Astrocyte of the hippocampus (primary cell): ENCODE measurements at regions not wholly inside any gene's neighbourhood (a gene's known extent, or its start where the extent isn't known, plus 50 kb on each side); places are given as distances from the start of the nearest gene placed in this dataset.
A peak's percentile ranks its signal among the peaks of the same experiment; 100 is the strongest.

Experiments
- DNase-seq: peaks from one replicate; pipeline ENCODE4 v3.0.0; 2011; ENCODE audit warnings: low read depth, low spot score

GRCh38 chr12:89862511-89863445 is 154.1 kb upstream of the ATP2B1 start:
- no peak for DNase-seq

DNA sequence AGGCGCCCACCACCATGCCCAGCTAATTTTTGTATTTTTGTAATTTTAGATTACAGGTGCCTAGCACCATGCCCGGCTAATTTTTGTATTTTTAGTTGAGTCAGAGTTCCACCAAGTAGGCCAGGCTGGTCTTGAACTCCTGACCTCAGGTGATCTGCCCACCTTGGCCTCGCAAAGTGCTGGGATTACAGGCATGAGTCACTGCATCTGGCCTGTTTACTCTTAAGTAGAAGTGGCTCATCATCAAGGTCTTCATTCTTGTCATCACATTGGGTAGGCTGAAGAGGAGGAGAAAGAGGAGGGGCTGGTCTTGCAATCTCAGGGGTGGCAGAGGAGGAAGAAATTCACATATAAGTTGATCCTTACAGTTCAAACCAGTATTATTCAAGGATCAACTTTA is 152.4 kb upstream of the ATP2B1 start:
- no peak for DNase-seq

- no peak for DNase-seq
Observed at GRCh38 chr12:89859508-89860220, 151.0 kb upstream of the ATP2B1 start.

DNA sequence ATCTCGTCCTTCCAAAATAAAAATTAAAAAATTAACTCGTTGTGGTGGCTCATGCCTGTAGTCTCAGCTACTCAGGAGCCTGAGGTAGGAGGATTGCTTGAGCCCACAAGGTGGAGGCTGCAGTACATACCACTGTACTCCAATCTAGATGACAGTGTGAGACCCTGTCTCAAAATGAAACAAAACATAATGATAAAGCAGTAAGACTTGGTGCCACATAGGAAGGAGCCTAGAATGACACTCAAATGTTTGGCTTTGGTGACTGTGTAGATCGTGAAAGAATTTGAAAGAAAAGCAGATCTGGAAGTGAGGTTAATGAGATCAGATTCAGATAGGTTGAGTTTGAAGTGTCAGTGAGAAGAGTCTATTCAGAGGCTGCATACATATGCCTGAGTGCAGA is 150.1 kb upstream of the ATP2B1 start:
- no peak for DNase-seq

- no peak for DNase-seq
Observed at GRCh38 chr12:89857652-89858274, 149.1 kb upstream of the ATP2B1 start.

- peak; percentile 75 for DNase-seq
Observed at GRCh38 chr12:89856431-89856830, 147.8 kb upstream of the ATP2B1 start.

DNA sequence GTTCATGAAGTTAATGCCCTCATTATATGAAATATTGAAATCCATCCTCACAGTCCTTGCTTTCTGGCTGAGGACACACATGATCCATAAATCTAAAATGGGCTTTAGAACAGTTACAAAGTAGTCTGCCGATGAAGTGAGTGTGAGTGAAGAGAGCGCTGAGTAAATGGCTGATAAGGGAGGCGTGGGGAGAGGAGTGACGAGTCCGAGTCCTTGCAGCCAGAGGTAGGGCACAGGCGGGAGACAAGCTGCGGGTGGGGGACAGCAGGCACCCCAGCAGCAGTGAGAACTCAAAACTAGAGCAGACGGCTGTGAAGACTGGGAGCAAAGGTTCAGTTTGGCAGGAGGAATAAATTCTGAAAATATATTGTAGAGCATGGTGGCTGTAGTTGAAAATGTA is 140.1 kb upstream of the ATP2B1 start:
- no peak for DNase-seq

DNA sequence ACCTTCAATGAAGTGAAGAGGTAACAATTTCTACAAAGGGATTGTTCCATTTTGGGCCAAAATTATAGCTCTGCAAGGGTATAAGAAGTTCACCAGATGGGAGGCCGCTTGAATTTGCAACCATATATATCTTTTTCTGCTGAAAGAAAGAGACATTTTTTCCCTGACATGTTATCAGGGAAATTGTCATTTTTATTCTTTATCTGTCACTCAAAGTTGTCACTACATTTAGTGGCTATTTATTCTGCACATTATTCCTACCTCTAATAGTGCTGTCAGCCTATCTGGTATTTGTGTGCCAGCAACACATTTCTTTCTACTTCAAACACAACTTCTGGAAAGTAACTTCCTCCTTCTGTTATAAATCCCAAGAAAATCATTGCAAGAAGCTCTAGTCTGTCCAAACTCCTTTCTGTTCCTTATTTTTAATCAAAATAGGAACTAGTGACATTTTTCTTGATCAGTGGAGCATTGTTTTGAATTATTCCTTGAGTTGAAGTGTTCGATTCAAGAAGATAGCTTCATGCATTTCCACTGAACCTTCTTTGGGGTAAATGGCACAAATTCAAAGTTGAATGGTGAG is 137.9 kb upstream of the ATP2B1 start:
- DNase-seq, result no peak

- no peak for DNase-seq
Observed at GRCh38 chr12:89845767-89846166, 137.1 kb upstream of the ATP2B1 start.

GRCh38 chr12:89845366-89845765 is 136.7 kb upstream of the ATP2B1 start:
- DNase-seq, result no peak

DNA sequence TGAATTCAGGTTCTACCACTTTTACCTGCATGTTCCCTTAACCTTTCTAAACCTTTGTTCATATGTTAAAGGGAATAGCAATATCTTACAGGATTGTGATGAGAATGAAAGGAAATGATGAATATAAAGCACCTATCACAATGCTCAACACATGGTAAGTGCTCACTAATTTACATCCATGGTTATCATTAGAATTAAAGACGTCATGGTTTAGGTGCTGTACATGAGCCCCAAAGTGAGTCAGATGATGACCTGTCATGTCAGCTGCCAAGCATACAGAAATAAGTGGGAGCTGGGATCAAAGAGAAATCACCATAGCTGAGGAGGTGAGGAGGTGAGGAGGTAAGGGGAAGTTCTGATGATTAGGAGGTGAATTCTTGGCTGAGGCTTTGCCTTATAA is 135.9 kb upstream of the ATP2B1 start:
- no peak for DNase-seq

GRCh38 chr12:89840162-89840922 is 131.7 kb upstream of the ATP2B1 start:
- DNase-seq, result no peak

DNA sequence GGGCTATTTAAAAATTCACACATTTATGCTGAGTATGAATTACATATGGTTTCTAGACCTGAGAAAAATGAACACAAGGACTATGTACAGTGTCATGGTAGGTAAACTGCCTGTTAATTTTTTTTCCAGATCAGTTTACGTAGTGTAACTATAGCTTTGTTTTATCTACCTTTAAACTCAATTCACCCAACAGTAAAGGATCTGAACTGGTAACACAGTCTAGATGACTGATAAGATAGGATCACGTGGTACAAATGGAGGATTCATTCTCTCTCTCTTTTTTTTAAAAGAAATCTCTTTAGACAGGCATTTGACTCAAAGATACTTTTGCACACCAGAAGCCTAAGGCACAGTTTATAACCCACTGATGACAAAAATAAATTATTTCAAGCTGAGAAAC is 130.8 kb upstream of the ATP2B1 start:
- no peak for DNase-seq

DNA sequence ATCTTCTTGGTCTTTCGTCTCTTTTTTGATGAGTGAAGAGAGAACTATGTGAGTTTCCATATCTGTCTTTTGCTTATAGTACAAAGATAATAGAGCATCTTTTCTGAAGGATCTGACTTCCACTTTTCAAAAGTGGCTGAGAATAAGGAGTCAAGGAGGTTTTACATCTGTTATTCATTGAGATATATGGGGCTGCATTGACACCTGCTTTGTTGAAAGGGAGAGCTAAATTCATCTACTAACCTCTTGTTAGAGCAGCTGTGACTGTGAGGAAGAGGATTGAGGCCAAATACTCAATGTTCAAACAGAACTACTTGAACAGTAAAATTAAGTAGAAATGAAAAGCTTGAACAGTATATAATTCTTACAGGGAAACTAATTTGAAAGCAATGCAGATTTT is 130.2 kb upstream of the ATP2B1 start:
- no peak for DNase-seq

- DNase-seq, result no peak
Observed at GRCh38 chr12:89836026-89836425, 127.4 kb upstream of the ATP2B1 start.

GRCh38 chr12:89834676-89835075 is 126.0 kb upstream of the ATP2B1 start:
- no peak for DNase-seq

GRCh38 chr12:89833337-89834252 is 125.0 kb upstream of the ATP2B1 start:
- DNase-seq, result no peak

- no peak for DNase-seq
Observed at GRCh38 chr12:89832336-89832735, 123.7 kb upstream of the ATP2B1 start.

DNA sequence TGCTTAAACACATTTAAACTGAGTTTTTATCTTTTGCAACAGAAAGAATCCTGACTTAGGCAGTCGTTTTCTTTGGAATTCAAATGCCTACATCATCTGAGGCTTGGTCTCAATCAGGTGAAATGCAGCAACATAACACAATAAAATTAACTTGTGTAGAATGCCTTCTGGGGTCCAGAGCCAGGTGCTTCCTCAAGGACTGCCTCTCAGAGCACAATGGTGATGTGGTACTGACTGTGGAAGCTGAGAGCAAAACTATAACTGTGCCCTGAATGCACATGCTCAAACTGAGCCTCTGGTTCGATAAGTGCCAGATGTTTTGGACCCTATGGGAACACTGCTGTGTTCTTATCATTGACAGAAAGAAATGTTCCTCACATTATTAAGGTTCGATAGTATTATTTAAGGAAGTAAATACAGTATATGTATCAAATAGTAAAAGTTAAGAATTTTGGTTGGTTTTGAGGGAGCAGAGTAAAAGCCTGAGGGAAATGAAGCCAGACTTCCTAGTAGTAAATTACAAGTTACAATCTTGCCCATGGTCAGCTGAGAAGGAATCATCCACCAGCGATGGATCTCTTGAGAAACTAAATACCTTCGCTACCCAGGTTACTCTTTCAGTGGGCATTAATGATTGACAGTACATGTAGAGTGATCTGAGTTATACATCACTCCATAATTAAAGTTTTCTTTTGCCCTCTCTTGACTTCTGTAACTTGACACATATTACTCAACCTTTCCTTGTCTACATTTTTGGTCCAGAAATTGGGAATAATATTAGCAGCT is 122.9 kb upstream of the ATP2B1 start:
- no peak for DNase-seq
